Embryonic facial prominence (tissue), 1 donor: ENCODE measurements at regions not wholly inside any gene's neighbourhood (a gene's known extent, or its start where the extent isn't known, plus 50 kb on each side); places are given as distances from the start of the nearest gene placed in this dataset.
"Not testable (repeated sequence)": the region's sequence is repeated elsewhere in the genome, so short reads cannot be mapped to it uniquely, and the experiment has no call there.

Source experiments
- DNase-seq: peaks from one replicate; pipeline ENCODE4 v3.0.0-alpha.2; 2016; ENCODE audit errors: extremely low spot score

- no peak for DNase-seq
These were observed 152.8 kb downstream of the INHBB start for GRCh38 chr2:120498576-120499394.

GRCh38 chr2:120499784-120500495, 154.0 kb downstream of the INHBB start:
- no peak for DNase-seq

- no peak for DNase-seq
These were observed 155.7 kb downstream of the INHBB start for GRCh38 chr2:120501591-120501990.

- no peak for DNase-seq
These were observed 156.4 kb downstream of the INHBB start for GRCh38 chr2:120502357-120502756.

- no peak for DNase-seq
These were observed 156.8 kb downstream of the INHBB start for GRCh38 chr2:120502761-120503160.

- DNase-seq: no peak
These were observed 157.4 kb downstream of the INHBB start for GRCh38 chr2:120503206-120503792.

GRCh38 chr2:120503793-120504571, 158.0 kb downstream of the INHBB start:
- DNase-seq: no peak

GRCh38 chr2:120504936-120505705, 159.2 kb downstream of the INHBB start:
- DNase-seq: no peak

GRCh38 chr2:120508567-120509041, 162.7 kb downstream of the INHBB start:
- DNase-seq: no peak

GRCh38 chr2:120509213-120509815, 163.4 kb downstream of the INHBB start:
- DNase-seq: no peak

- no peak for DNase-seq
These were observed 164.2 kb downstream of the INHBB start for GRCh38 chr2:120509991-120510735.

- no peak for DNase-seq
These were observed 164.9 kb downstream of the INHBB start for GRCh38 chr2:120510751-120511395.

GRCh38 chr2:120511536-120511935, 165.6 kb downstream of the INHBB start:
- DNase-seq: no peak

- DNase-seq: no peak
These were observed 166.2 kb downstream of the INHBB start for GRCh38 chr2:120511947-120512710.

- DNase-seq: no peak
These were observed 167.9 kb downstream of the INHBB start for GRCh38 chr2:120513776-120514357.

GRCh38 chr2:120514521-120514920, 168.6 kb downstream of the INHBB start:
- DNase-seq: no peak

GRCh38 chr2:120515066-120515758, 169.3 kb downstream of the INHBB start:
- DNase-seq: not testable (repeated sequence)
